ENCODE measurements at regions not wholly inside any gene's neighbourhood (a gene's known extent, or its start where the extent isn't known, plus 50 kb on each side); places are given as distances from the start of the nearest gene placed in this dataset.

DNA sequence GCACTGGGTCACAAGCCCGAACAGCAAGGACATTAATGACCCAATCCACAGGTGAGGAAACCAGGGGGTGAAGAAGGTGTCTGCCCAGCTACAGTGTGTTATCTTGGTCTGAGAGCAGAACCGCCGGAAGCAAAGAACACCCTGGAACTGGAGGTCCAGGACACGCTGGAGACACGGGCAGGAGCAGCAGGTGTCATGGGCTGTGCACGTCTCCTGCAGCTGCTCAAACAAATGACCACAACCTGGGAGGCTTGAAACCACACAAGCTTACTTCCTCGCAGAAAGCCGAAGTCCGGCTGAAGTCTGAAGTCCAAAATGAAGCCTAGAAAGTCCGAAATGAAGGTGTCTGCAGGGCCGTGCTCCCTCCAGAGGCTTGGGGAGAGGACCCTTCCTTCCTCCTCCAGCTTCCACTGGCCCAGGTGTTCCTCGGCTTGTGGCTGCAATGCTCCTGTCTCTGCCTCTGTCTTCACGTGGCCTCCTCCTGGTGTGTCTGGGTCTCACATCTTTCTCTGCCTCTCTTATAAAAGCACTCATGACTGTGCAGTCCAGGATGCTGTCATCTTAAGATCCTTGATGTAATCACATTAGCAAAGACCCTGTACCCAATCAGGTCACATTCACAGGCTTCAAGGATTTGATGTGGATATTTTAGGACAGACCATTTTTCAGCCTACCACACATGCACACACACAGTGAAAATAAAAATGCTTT, 351.2 kb downstream of the C16orf95 start:
- TF ChIP-seq, protein P1, sequence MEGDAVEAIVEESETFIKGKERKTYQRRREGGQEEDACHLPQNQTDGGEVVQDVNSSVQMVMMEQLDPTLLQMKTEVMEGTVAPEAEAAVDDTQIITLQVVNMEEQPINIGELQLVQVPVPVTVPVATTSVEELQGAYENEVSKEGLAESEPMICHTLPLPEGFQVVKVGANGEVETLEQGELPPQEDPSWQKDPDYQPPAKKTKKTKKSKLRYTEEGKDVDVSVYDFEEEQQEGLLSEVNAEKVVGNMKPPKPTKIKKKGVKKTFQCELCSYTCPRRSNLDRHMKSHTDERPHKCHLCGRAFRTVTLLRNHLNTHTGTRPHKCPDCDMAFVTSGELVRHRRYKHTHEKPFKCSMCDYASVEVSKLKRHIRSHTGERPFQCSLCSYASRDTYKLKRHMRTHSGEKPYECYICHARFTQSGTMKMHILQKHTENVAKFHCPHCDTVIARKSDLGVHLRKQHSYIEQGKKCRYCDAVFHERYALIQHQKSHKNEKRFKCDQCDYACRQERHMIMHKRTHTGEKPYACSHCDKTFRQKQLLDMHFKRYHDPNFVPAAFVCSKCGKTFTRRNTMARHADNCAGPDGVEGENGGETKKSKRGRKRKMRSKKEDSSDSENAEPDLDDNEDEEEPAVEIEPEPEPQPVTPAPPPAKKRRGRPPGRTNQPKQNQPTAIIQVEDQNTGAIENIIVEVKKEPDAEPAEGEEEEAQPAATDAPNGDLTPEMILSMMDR (conservative IDR thresholded peaks at IDR 0.05 in 1 of 2, IDR thresholded peaks at IDR 0.05 in 1 of 2; ENCODE audit: low read depth in 1 of 2, low read length in 2 of 2): no peak
- TF ChIP-seq EZH2 (IDR thresholded peaks at IDR 0.05; ENCODE audit: low read length, missing control alignments): no peak
